CD4-positive, alpha-beta T cell treated with Interleukin-12 subunit alpha and Interleukin-12 subunit beta, for 1 hour (primary cell): ENCODE measurements at regions not wholly inside any gene's neighbourhood (a gene's known extent, or its start where the extent isn't known, plus 50 kb on each side); places are given as distances from the start of the nearest gene placed in this dataset.
"Not testable (repeated sequence)": the region's sequence is repeated elsewhere in the genome, so short reads cannot be mapped to it uniquely, and the experiment has no call there.

Experiments used
- DNase-seq: peaks from one replicate; pipeline ENCODE4 v3.0.0-alpha.2; 2020

DNA sequence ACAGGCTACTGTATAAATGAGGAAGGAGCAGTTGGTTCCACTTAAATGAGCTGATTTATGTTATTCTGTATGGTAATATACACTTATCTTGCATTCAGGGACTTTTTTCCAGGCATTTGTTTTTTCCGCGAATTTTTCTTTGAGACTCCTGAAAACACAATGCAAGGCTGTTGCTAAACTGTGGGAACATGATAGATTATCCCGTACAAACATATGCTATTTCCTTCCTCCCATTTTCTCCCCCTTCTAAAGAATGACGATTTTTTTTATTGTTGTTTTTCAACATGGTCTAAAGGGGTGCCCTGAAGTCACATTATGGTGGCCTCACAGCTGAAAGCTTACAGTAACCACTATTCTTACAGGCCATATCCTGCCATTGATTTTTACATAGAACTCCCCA, 523.9 kb upstream of the NRP1 start:
- no peak for DNase-seq

DNA sequence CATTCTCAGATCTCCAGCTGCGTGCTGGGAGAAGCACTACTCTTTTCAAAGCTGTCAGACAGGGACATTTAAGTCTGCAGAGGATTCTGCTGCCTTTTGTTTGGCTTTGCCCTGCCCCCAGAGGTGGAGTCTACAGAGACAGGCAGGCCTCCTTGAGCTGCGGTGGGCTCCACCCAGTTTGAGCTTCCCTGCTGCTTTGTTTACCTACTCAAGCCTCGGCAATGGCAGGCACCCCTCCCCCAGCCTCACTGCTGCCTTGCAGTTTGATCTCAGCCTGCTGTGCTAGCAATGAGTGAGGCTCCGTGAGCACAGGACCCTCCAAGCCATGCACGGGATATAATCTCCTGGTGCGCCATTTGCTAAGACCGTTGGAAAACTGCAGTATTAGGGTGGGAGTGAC, 518.8 kb upstream of the NRP1 start:
- DNase-seq, result not testable (repeated sequence)

DNA sequence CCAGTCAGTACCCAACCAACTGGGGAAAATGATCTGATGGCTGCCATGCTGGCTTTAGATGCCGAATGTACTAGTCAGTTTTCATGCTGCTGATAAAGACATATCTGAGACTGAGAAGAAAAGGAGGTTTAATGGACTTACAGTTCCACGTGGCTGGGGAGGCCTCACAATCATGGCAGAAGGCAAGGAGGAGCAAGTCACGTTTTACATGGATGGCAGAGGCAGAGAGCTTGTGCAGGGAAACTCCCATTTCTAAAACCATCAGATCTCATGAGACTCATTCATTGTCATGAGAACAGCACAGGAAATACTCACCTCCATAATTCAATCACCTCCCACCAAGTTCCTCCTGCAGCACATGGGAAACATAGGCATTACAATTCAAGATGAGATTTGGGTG, 508.9 kb upstream of the NRP1 start:
- no peak for DNase-seq

DNA sequence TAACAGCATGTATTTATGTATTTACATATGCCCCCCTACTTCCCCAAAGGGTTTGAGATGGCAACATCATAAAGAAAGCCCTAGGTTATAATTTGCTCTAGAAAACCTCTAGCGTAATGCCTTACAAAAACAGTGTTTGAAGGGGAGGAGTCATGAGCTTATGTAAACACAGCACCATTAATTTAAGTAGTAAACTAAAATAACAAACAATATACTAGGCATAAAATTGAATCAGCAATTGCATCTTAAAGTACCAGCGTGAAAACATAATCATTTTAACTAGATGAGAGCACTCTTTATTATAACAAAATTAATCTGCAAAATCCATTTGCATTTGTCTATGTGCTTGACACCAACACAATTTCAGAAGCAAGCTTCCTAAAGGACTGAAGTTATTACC, 507.2 kb upstream of the NRP1 start:
- DNase-seq, result no peak

DNA sequence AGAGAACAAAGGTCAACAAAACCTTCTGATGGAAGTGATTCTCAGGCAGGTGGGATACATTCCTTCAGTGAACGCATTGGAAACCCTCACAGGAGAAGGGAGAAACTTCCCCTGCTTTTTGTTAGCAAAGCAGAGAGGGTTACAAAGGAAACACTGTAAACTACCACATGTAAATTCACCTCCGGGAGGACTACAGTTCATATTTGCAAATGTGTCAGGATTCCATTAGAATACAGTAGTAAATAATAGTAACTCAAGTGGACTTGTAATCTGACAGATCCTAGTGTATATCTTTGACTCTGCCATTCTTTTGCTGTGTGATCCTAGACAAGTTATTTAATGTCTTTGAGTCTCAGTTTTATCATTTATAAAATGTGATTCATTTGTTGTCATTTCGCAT, 504.3 kb upstream of the NRP1 start:
- no peak for DNase-seq

DNA sequence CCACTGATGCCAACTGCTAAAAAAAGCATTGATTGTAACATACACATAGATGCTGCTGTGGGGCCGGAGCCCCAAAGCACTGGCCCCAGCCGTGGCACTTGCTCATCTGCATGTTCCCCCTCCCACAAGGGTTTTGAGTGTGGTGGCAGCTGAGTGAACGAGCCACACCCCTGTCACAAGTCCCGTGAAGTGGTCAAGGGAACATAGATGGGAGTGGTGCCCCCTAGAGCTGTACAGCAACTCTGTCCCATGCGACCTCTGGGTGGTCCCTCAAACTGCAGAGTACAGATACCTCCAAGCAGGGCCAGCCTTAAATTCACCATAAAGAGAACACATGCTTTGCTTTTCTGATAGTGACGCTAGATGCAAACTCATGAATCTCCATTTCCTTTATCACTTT, 503.3 kb upstream of the NRP1 start:
- DNase-seq, result no peak

DNA sequence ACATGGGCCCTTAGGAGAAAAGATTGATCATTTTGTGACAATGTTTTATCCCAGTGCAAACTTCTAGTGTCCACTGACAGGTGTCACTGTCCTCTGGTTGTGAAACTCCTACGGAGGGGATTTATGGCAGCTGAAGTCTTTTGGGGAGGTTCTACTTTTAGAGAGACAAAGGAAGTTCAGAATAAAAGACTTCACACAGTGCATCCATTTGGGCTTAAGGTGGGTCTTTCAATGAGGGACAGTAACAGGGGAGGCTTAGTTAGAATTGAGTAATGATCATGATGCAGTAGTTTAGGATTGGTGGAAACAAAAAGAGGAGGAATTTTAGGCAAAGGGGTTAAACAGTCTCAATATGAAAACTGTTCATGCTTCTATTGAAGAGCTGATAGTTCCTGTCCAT, 501.1 kb upstream of the NRP1 start:
- DNase-seq, result no peak

DNA sequence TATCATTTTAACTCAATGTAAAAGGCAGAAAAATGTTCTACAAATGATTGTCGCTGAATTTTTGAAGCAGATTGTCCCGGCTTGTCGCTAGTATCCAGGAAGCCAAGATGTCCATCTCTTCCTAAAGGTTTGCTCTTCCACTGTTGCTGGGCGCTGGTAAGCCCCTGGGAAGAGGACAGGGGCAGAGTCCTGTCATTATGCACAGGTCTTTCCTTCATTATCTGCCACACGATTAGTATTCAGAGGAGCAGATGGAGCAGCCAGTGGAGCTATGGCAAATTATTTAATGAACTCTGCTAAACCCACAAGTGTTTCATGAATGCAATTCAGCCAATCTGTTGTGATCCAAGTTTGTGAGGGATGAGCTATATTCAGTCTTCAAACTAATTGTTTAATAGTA, 499.1 kb upstream of the NRP1 start:
- no peak for DNase-seq

DNA sequence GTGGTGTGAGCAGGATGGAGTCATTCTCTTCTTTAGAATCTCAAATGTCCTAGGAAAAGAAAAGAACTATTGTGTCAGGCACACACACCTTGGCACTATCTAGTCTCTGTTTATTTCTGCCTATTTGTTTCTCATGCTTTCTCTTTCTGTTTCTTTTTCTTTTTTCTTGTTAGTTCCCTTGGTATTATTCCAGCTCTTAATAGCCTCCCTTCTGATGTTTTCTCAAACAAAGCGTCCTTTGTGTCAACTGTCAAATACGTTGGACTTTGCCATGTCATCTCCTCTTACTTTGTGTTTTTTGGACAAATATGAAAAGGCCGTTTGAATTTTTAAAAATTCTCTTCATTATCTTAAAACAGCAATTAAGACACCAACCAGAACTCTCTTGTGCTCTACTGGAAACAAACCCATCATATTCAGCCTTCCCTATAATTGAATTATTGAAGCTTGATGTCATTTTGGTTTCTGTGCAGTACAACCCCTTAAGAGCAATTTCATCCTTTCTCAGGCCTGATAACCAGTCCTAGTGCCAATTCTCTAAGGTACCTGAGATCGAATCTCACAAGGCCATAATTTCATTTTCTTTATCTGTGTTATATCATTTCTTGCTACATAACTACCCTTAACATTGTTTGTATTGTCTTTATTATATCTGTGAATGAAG, 497.8 kb upstream of the NRP1 start:
- no peak for DNase-seq

DNA sequence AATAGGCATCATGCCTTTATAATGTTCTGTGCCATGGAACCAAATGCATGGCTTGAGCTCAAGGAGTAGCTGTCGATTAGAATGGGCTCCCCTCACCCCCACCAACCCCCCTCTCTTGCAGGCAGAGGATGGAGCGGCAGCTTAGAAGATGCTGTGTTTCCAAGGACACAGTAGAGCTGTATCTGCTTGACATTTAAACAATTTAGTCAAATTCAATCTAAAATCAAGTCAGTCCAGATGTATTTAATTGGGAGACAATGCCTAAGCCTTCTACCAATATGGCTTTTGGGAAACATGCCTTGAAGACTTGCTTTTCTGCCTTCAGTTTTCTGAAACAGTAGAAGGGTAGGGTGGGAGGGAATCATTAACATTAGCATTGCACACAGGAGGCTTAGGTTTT, 497.1 kb upstream of the NRP1 start:
- DNase-seq, result no peak

DNA sequence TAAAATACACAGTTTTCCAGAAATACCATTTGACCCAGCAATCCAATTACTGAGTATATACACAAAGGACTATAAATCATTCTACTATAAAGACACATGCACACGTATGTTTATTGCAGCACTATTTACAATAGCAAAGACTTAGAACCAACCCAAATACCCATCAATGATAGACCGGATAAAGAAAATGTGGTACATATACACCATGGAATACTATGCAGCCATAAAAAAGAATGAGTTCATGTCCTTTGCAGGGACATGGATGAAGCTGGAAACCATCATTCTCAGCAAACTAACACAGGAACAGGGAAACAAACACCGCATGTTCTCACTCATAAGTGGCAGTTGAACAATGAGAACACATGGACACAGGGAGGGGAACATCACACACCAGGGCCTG, 495.4 kb upstream of the NRP1 start:
- DNase-seq, result not testable (repeated sequence)

DNA sequence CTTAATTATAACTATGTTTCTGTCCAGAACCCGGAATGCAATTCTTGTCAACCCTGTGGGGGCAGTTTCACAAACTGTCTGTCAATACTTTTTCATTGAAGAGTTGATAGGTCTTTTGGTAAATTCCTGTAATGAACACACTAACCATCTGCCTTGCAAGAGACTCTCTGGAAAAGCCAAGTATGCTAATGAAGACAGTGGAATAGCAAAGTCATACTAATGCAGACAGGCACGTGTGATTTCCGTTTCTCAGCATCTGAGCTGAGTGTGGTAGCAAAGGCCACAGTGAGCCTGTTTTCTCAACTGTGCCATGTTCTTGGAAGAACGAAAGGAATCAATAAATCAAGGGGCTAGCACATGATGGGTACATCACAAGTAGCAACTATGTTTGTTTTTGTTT, 494.1 kb upstream of the NRP1 start:
- DNase-seq, result no peak

DNA sequence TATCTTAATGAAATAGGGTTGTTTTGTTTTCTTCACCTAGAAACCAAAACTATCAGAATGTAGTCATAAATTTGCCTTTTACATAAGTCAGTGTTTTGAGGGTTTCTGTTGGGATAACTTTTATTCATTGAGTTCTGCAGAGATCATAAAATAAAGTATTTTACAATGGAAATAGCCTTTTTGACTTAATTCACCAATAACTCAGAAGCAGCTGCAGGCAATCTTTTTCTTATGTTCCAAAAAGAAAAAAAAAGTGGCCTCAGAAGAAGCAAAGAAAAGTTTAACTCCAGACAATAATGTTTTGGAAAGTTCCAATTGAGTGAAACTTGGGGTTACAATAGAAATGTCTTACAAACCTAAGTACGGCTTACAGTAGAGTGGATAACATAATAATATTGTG, 491.7 kb upstream of the NRP1 start:
- no peak for DNase-seq

DNA sequence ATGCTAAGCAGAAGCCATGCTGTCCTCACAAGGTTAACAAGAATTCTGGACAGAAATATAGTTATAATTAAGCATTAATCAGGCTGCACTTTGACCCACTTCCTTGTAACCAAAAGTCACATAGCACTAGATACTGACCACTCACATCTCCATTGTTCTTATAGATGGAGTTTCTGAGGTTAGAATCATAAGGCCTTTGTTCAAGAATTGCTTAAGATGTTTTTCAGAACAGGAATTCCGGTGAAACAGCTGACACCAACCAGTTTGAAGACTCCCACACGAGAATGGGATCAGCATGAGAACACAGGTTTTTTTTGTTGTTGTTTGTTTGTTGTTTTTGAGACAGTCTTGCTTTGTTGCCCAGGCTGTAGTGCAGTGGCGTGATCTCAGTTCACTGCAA, 488.3 kb upstream of the NRP1 start:
- DNase-seq, result no peak

DNA sequence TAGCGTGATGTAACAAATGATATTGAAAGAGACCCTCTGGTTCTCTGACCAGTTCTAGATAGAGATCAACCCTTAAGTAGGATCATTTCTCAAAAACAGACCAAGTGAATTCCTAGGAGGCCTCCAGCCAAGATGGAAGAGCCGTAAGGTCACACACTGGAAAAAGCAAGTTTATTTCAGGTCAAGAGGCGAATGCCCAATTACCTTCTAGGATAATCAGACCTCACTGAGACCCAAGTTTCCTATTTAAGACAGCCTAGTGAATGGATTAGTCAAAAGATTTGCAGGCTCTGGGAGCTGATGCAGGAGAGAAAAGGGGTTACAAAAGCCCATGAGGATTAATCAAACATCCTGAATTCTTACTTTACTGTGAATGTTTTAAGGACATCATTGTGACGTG, 486.1 kb upstream of the NRP1 start:
- DNase-seq, result no peak

DNA sequence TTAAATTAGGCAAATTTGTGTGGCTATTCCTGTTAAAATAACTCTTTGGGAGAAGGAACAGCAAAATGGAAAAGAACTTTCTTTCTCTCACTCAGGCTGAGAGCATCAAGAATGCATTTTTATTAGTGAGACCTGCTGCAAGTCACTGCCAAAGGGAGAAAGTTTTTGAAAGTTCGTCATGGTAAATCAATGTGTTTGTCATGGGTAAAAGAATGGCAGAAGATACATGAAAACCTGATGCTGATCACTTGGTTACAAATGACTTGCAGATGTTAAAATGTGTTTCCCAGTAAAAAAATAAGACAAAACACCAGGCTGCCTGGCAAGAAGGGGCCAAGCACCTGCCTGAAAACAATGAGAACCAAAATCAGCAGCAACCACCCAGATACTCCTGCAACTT, 484.7 kb upstream of the NRP1 start:
- DNase-seq, result no peak

DNA sequence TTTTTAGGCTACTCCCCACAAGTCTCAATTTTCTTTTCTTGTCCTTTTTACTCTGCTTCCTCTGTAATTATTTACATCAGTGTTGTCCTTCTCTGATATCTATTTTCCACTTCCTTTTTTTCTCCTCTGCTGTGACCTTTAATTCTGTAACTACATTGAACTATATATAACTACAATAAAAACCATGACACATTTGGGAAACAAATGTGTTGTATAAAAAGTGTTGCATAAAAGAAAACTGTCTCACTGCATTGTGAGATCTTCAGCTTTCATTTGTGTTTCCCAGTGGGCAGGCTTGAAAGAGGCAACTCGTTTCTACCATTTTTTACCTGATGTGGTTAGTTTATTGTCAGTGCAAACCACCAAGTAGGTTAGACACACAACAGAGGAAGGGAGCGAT, 483.9 kb upstream of the NRP1 start:
- DNase-seq, result no peak

DNA sequence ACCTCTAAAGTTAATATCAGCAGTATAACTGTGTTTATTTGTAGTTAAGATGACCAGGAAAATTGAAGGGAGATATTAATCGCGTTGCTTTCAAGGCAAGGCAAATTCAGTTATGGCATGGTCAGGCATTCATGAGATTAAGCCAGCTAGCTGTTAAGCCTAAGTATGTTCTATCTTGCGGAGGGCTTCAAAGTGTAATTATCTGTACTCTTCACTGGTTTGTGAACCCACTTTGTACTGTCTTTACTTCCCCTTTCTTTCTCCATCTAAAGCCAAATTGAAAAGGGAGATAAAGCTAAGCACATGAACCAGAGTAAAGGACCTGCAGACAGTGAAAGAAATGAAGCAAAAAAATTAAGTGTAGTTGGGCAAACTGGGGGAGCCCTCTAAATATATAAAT, 483.1 kb upstream of the NRP1 start:
- DNase-seq, result no peak

DNA sequence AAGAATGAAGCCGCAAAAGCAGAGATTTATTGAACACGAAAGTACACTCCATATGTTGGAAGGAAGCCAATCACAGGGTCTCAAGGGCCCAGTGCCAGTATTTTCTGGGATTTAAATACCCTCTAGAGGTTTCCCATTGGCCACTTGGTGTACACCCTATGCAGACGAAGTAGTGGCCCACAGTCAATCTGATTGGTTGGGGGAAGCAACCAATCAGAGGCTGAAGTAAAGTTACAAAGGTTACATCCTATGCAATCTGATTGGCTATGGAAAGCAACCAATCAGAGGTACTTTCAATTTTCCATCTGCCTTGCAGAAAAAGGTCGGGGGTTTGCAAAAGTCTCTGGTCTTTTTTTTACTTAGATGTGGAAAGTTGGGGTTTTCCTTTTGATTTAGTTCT, 481.3 kb upstream of the NRP1 start:
- no peak for DNase-seq

DNA sequence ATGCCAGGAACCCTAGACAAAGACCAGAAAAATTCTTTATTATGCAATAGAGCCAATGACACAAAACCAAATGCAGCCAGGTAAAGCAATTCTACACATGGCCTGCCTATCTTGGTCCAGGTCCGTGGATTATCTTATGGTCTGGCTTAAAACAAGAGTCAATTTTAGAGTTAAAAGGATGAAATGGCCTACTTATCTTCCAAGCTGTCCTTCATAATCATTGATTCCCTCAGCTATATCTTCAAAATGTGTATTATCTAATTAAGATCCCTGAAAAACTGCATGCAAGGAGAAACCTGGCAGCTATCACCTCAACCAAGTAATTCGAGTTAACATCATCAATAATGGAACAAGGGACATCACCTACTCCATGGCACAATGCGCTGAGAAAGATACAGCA, 479.4 kb upstream of the NRP1 start:
- no peak for DNase-seq

DNA sequence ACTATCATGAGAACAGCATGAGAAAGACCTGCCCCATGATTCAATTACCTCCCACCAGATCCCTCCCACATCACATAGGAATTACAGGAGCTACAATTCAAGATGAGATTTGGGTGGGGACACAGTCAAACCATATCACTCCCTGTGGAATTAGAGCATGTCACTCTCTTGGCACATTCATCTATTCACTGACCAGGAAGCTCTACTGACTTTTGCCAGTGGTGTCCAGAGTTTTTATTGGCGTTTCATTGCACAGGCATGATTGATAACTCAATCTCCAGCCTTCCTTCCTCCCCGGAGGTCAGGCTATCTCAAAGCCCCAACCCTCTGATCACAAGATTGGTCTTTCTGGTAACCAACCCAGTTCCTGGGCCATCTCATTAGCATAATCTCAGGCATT, 478.9 kb upstream of the NRP1 start:
- no peak for DNase-seq

DNA sequence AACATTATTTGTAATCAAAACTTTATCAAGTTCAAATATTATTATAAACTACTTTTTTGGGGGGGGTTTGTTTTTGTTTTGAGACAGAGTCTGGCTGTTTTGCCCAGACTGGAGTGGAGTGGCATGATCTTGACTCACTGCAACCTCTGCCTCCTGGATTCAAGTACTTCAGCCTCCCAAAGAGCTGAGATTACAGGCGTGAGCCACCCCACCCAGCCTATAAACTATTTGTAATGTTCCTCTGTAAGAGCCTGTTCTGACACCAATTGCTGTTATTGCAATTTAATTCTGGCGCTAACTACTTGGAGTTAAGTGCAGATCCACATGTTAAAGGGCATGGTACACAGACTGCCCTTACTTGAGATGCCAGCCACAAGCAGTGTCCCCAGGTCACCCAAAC, 478.1 kb upstream of the NRP1 start:
- DNase-seq, result no peak

DNA sequence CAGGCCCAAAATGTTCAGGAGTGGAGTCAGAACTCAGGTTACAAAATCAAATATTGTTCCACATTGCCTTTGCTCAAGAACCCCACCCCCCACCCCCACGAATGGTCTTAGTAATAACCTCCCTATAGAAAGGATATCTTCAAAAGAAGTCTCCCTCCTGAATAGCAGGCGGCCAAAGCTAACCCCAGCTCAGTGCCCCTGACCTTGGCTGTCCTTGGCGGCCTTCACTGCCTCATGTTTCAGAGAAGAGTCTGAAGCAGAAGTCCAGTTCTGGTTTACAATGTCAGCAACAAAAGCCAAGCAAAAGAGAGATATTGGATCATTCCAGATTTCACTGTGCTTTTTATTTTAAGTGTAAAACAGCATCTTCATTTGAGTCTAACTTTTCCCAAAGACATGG, 476.5 kb upstream of the NRP1 start:
- no peak for DNase-seq

DNA sequence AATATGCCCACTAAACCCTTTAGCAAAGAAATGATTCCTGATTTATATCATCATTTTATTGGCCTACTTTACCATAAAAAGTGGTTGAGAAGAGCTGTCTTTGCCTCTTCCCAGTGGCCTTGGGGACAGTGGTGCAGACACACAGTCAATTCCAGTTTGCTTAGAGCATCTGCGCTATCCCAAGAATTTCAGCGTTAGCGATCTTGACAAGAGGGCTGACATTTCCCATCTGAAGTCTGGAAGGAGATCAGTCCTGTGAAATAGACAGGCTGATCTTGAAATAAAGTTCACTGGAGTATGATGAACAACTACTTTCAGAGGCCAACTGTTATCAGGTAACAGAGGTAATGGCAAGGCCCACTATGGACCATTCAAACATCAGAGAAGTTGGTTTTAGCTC, 475.3 kb upstream of the NRP1 start:
- DNase-seq, result no peak

DNA sequence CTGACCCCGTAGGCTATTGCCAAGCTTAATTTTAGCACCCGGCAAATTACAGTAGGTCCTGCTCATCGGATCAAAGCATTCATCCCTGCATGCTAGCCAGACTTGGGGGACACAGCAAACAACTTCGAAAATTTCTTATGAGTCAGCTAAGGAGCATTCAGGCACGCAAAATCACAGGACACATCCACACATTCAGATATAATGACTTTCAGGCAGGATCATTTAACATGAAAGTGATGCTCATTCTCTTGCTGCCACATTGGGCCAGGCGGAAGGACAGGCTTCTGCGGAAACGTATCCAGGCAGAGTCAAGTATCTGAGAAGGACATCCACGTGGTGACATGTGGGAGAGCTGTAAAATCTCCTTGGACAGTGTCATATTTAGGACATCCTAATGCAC, 474.0 kb upstream of the NRP1 start:
- no peak for DNase-seq
